ACHN (cell line): ENCODE measurements at regions not wholly inside any gene's neighbourhood (a gene's known extent, or its start where the extent isn't known, plus 50 kb on each side); places are given as distances from the start of the nearest gene placed in this dataset.
"Not testable (repeated sequence)": the region's sequence is repeated elsewhere in the genome, so short reads cannot be mapped to it uniquely, and the experiment has no call there.

Experiments used
- DNase-seq: peaks from one replicate; pipeline ENCODE4 v3.0.0-alpha.2; 2015
- in situ Hi-C: cut with HindIII; loops from 2 replicates; pipeline ENCODE4 v1.10.0; 2017; ENCODE audit warnings: low sequenced_read_pairs, low pct_ligation_motif_present, low pct_unique_long_range_greater_than_20kb

DNA sequence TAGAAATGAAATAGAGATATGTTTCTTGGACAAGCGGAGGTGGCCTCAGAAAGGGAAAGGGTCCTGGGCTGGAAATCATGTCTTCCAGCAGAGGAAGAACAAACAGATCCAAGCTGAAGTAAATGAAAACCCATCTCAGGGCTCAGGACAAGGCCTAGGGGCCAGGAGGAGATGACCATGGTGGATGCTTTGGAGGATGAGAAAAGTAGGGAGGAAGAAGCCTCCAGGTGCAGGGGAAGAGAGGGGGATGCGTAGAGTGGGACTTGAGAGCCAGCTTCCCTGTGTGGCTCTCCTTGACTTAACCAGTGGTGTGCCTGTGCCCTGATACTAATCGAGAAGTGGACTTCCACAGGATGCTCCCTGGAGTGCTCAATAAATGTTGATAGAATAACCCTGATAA, 203.2 kb downstream of the FAM43A start:
- no peak for DNase-seq
- in situ Hi-C loops, result no loop called here

GRCh38 chr3:194890091-194890490, 204.4 kb downstream of the FAM43A start:
- DNase-seq, result no peak
- in situ Hi-C loops, result no loop called here

DNA sequence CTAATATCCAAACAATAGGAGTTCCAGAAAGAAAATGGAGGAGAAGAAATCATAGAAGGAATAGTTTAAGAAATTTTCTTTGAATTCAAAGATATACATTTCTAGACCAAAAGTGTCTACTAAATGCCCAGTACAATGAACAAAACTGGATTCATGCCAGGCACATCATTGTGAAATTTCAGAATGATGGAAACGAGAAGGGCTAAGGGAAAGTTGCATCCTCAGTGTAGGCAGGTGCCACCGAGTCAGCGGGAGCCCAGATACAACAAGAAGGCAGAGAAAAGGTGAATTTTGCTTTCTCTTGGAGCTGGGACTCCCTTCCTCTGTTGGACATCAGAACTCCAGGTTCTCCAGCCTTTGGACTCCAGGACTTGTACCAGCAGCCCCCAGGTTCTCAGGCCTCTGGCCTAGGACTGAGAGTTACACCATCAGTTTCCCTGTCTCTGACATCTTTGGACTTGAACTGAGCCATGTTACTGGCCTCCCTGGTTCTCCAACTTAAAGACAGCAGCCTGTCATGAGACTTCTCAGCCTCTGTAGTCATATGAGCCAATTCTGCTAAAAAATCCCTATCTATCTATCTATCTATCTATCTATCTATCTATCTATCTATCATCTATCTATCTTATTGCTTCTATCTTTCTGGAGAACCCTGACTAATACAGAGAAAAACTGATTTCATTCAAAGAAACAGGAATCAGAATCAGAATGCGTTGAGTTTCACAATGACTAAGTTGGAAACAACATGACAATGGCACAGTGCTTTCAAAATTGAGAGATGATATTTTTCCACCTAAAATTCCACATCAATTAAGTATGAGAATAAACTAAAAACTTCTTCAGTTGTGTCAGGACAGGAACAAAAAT, 207.7 kb downstream of the FAM43A start:
- DNase-seq, result no peak
- in situ Hi-C loops, result no loop called here

- DNase-seq, result no peak
- in situ Hi-C loops, result no loop called here
Measured at GRCh38 chr3:194894538-194894937, 208.9 kb downstream of the FAM43A start.

DNA sequence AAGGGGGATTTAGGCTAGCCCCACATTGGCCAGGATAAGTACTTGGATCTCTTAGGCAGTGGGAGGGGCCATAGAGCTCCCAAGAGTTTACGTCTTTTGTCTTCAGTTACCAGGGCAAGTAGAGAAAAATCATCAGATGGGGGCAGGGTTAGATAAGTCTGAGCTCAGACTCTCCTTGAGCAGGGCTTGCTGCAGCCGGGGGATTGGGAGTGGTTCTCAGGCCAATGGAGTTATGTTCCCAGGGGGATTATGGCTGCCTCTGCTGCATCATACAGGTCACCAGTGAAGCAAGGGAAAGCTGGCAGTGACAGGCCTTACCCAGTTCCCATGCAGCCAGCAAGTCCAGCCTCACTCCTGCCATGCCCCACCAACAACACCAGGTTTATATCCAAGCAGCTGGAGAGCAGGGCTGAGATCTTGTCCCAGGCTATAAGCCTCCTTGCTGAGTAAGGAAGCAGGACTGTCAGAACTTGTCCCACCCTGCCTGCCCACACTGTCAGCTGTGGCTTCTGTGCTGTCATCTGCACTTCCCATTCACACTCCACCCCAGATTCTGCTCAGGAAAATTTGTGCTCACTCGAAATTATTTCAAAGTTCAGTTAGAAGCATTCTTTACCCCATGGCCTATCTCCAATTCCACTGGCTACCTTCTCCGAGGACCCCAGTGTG, 215.3 kb downstream of the FAM43A start:
- no peak for DNase-seq
- in situ Hi-C loops, result no loop called here

DNA sequence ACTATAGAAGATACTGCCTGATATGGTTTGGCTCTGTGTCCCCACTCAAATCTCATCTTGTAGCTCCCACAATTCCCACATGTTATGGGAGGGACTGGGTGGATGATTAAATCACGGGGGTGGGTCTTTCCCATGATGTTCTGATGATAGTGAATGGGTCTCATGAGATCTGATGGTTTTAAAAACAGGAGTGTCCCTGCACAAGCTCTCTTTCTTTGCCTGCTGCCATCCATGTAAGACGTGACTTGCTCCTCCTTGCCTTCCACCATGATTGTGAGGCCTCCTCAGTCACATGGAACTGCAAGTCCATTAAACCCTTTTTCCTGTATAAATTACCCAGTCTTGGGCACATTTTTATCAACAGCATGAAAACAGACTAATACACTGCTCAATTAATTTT, 217.8 kb downstream of the FAM43A start:
- DNase-seq, in situ Hi-C loops: not testable (repeated sequence)

DNA sequence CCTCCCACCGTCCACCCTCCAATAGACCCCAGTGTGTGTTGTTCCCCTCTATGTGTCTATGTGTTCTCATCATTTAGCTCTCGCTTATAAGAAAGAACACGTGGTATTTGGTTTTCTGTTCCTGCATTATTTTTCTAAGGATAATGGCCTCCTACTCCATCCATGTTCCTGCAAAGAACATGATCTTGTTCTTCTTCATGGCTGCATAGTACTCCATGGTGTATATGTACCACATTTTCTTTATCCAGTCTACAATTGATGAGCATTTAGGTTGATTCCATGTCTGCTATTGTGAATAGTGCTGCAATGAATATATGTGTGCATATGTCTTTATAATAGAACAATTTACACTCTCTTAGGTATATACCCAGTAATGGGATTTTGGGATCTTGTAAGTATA, 219.3 kb downstream of the FAM43A start:
- in situ Hi-C loops, result not testable (repeated sequence)

DNA sequence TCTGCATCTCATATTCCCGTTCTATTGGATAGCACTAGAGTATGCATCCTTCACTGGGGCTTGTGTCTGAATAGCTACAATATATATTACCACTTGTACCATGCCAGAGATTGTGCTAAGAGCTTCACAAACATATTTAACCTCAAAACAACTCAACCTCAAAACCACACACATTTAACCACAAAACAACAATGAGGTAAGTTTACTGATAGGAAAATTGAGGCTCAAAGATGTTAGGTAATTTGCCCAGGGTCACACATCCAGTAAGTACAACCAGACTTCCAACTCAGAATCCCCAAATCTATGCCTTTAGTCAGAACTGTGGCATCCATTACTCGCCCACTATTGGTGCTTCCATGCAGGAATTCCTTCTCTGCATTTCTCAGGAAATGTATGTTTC, 220.0 kb downstream of the FAM43A start:
- DNase-seq, result no peak
- in situ Hi-C loops, result no loop called here

More for the DNA sequence above, 219.3 kb downstream of the FAM43A start:
- DNase-seq, result not testable (repeated sequence)

DNA sequence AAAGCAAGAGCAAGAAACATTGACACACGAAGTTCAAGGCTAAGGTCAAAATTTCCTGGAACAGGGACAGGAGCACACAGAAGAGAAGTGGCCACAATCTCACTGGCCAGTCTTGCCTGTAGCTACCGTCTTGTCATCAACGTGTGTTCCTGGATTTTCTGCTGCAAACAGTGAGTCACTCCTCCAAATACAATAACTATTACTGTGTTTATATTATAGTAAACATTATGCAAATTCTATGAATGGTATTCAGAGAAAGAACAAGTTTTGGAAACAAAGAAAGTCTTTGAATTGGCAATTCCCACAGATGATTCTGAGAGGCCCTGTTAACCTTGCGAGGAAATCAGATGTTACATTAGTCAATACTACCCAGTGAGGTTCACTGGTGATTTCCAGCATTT, 220.5 kb downstream of the FAM43A start:
- in situ Hi-C loops, result no loop called here
- DNase-seq, result no peak

- in situ Hi-C loops, result no loop called here
- no peak for DNase-seq
Measured at GRCh38 chr3:194906970-194907629, 221.4 kb downstream of the FAM43A start.

- no peak for DNase-seq
- in situ Hi-C loops, result no loop called here
Measured at GRCh38 chr3:194907811-194908210, 222.1 kb downstream of the FAM43A start.

- no peak for DNase-seq
- in situ Hi-C loops, result no loop called here
Measured at GRCh38 chr3:194908496-194908895, 222.8 kb downstream of the FAM43A start.

- in situ Hi-C loops, result no loop called here
Measured at GRCh38 chr3:194908972-194909371, 223.3 kb downstream of the FAM43A start.

DNA sequence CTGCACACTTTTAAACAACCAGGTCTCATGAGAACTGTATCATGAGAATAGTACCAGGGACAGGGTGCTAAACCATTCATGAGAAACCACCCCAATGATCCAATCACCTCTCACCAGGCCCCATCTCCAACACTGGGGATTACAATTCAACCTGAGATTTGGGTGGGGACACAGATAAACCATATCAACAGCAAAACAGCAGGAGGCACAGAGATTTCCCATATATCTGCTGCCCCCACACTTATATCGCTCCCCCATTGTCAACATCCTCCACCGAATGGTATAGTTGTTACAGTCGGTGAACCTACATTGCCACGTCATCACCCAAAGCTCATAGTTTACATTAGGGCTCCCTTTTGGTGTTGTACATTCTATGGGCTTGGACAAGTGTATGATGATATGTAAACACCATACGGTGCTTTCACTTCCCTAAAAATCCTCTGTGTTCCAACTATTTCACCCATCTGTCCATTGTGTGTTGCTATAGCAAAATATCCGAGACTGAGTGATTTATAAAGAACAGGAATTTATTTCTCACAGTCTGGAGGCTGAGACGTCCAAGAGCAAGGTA, 224.8 kb downstream of the FAM43A start:
- no peak for DNase-seq
- in situ Hi-C loops, result no loop called here

More at GRCh38 chr3:194908972-194909371, 223.3 kb downstream of the FAM43A start:
- no peak for DNase-seq

- DNase-seq, result no peak
- in situ Hi-C loops, result no loop called here
Measured at GRCh38 chr3:194913316-194913715, 227.6 kb downstream of the FAM43A start.

GRCh38 chr3:194924889-194925288, 239.2 kb downstream of the FAM43A start:
- in situ Hi-C loops, DNase-seq: not testable (repeated sequence)

- DNase-seq, result no peak
- in situ Hi-C loops, result no loop called here
Measured at GRCh38 chr3:194925614-194926013, 239.9 kb downstream of the FAM43A start.

DNA sequence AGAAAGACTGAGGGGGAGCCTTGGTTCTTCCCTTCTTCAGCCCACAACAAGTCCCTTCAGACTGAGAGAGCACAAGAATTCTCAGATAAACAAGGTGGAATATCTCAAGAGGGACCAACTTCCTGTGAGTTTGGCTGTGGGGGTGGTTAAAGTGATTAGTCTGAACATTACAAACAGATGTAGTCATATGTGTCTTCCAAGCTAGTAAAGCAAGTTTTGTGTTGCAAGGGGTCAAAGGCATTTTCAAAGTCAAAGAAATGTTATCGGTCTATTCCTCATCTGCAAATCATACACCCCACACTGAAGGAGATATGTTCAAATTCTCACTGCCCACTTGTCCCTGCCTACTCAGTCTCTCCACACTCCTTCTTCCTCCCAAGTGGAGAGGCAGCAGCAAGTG, 242.5 kb downstream of the FAM43A start:
- in situ Hi-C loops, result no loop called here
- no peak for DNase-seq
